SK-N-SH (cell line): ENCODE measurements at regions not wholly inside any gene's neighbourhood (a gene's known extent, or its start where the extent isn't known, plus 50 kb on each side); places are given as distances from the start of the nearest gene placed in this dataset.

Experiments
- CHD2 ChIP-seq: fragments of 150-350 bp; IDR thresholded peaks from 2 replicates; pipeline ENCODE4 v1.6.1; 2018; ENCODE audit warnings: low read length; ENCODE audit not compliant: partially characterized antibody
- CTCF ChIP-seq: fragments of 200-600 bp; sonication (generic); IDR thresholded peaks from 2 replicates; pipeline ENCODE4 v1.6.1; 2017; ENCODE audit warnings: antibody characterized with exemption, mild to moderate bottlenecking, moderate library complexity
- EP300 ChIP-seq, 2 experiments: IDR thresholded peaks; 2 replicates each; pipeline versions ENCODE4 v1.4.0 to v1.6.1; 2012; ENCODE audit warnings: borderline replicate concordance in 1 of 2, low read depth in 1 of 2, low read length in 1 of 2
- SIN3A ChIP-seq: IDR thresholded peaks from 2 replicates; pipeline ENCODE4 v1.6.1; 2012; ENCODE audit warnings: low read depth, mild to moderate bottlenecking, low read length, moderate library complexity, borderline replicate concordance
- TAF1 ChIP-seq: IDR thresholded peaks from 2 replicates; pipeline ENCODE4 v1.6.1; 2012; ENCODE audit warnings: low read depth, mild to moderate bottlenecking, low read length, moderate library complexity, borderline replicate concordance
- YY1 ChIP-seq: IDR thresholded peaks from 2 replicates; pipeline ENCODE4 v1.4.0; 2012; ENCODE audit warnings: low read depth, mild to moderate bottlenecking

- TF ChIP-seq EP300 (IDR thresholded peaks at IDR 0.05; ENCODE audit: borderline replicate concordance in 1 of 2, low read depth in 1 of 2, low read length in 1 of 2) (no peak), CHD2 (no peak), TAF1 (no peak), CTCF (no peak), YY1 (no peak), SIN3A (no peak)
Measured at GRCh38 chr2:116819355-116819754, 995.1 kb upstream of the DDX18 start.
